ENCODE measurements at regions not wholly inside any gene's neighbourhood (a gene's known extent, or its start where the extent isn't known, plus 50 kb on each side); places are given as distances from the start of the nearest gene placed in this dataset.

GRCh38 chr15:47824147-47824546 is 106.8 kb downstream of the SEMA6D start:
- Histone ChIP-seq H3K9me3 (ENCODE audit: control insufficient read depth in 4 of 4, low read length in 3 of 4) (no peaks in the 10 kb centered on the region), H3K27ac (ENCODE audit: low read depth in 1 of 2, low read length in 2 of 2) (no peak overlapping the region), H3K4me3 (ENCODE audit: low read depth in 1 of 3, low read length in 3 of 3) (no peak overlapping the region), H3K36me3 (ENCODE audit: control insufficient read depth in 4 of 4, insufficient read depth in 3 of 4, low read depth in 1 of 4, low read length in 3 of 4) (no peaks in the 10 kb centered on the region), H3K9ac (ENCODE audit: low read depth in 1 of 2, low read length in 2 of 2) (no peak overlapping the region), H3K4me1 (ENCODE audit: control insufficient read depth in 4 of 4, insufficient read depth in 4 of 4, low read length in 3 of 4) (no peaks in the 10 kb centered on the region), H3K27me3 (ENCODE audit: control insufficient read depth in 4 of 4, insufficient read depth in 4 of 4, low read length in 3 of 4) (peaks cover 0 to 4% (median 0%) of the 10 kb centered on the region in 4 donors)
- no peak for TF ChIP-seq YY1 (IDR thresholded peaks at IDR 0.05)
- TF ChIP-seq ATF3 (IDR thresholded peaks at IDR 0.05), result no peak
- no peak for TF ChIP-seq MAX (IDR thresholded peaks at IDR 0.05)
- TF ChIP-seq SP1 (IDR thresholded peaks at IDR 0.05), result no peak
- no peak for TF ChIP-seq RXRA (IDR thresholded peaks at IDR 0.05)
- TF ChIP-seq RAD21 (IDR thresholded peaks at IDR 0.05), result no peak
- TF ChIP-seq TAF1 (conservative IDR thresholded peaks at IDR 0.05), result no peak
- TF ChIP-seq REST (IDR thresholded peaks at IDR 0.05), result no peak
- no peak for TF ChIP-seq HNF4A (conservative IDR thresholded peaks at IDR 0.05)
- TF ChIP-seq ZBTB33 (IDR thresholded peaks at IDR 0.05), result no peak
- TF ChIP-seq NR2F2 (IDR thresholded peaks at IDR 0.05), result no peak
- no peak for TF ChIP-seq HNF4G (IDR thresholded peaks at IDR 0.05)
- no peak for TF ChIP-seq CTCF (IDR thresholded peaks at IDR 0.05; ENCODE audit: low read depth, low read length, missing input control)
- TF ChIP-seq FOXA1 (IDR thresholded peaks at IDR 0.05), result no peak
- DNase-seq (ENCODE audit: low spot score), result no peak
- 78% methylated on average over 4 of the region's 4 CpGs for WGBS

- Histone ChIP-seq H3K9me3 (ENCODE audit: control insufficient read depth in 4 of 4, low read length in 3 of 4) (no peaks in the 10 kb centered on the region), H3K27me3 (ENCODE audit: control insufficient read depth in 4 of 4, insufficient read depth in 4 of 4, low read length in 3 of 4) (peaks cover 0 to 2% (median 0%) of the 10 kb centered on the region in 4 donors), H3K4me1 (ENCODE audit: control insufficient read depth in 4 of 4, insufficient read depth in 4 of 4, low read length in 3 of 4) (no peaks in the 10 kb centered on the region), H3K36me3 (ENCODE audit: control insufficient read depth in 4 of 4, insufficient read depth in 3 of 4, low read depth in 1 of 4, low read length in 3 of 4) (no peaks in the 10 kb centered on the region), H3K27ac (ENCODE audit: low read depth in 1 of 2, low read length in 2 of 2) (no peak overlapping the region), H3K9ac (ENCODE audit: low read depth in 1 of 2, low read length in 2 of 2) (no peak overlapping the region), H3K4me3 (ENCODE audit: low read depth in 1 of 3, low read length in 3 of 3) (no peak overlapping the region)
- DNase-seq (ENCODE audit: low spot score), result no peak
- TF ChIP-seq FOXA1 (IDR thresholded peaks at IDR 0.05), result no peak
- TF ChIP-seq ZBTB33 (IDR thresholded peaks at IDR 0.05), result no peak
- no peak for TF ChIP-seq RXRA (IDR thresholded peaks at IDR 0.05)
- no peak for TF ChIP-seq ATF3 (IDR thresholded peaks at IDR 0.05)
- no peak for TF ChIP-seq YY1 (IDR thresholded peaks at IDR 0.05)
- TF ChIP-seq SP1 (IDR thresholded peaks at IDR 0.05), result no peak
- TF ChIP-seq MAX (IDR thresholded peaks at IDR 0.05), result no peak
- WGBS, result 29% methylated on average over 1 of the region's 1 CpG
These were observed 112.4 kb downstream of the SEMA6D start for GRCh38 chr15:47829667-47830066.

Data from liver (tissue), 8 donors.